ENCODE measurements at regions not wholly inside any gene's neighbourhood (a gene's known extent, or its start where the extent isn't known, plus 50 kb on each side); places are given as distances from the start of the nearest gene placed in this dataset.

GRCh38 chr9:131804826-131805225 lies 65.0 kb upstream of the RAPGEF1 start (continued):
- TF ChIP-seq ZNF462 (CRISPR knock-in tag; IDR thresholded peaks at IDR 0.05) (no peak), STAT1 (IDR thresholded peaks at IDR 0.05; ENCODE audit: unreplicated experiment) (no peak), JUNB (IDR thresholded peaks at IDR 0.05; ENCODE audit: unreplicated experiment) (no peak), CREB1 (CRISPR knock-in tag; IDR thresholded peaks at IDR 0.05; ENCODE audit: low read depth) (no peak), POLR2AphosphoS5 (IDR thresholded peaks at IDR 0.05; ENCODE audit: low read depth) (no peak), ZNF331 (CRISPR knock-in tag; IDR thresholded peaks at IDR 0.05; ENCODE audit: low read depth) (no peak), CTCF (conservative IDR thresholded peaks at IDR 0.05; ENCODE audit: low read depth in 2 of 2) (no peak), EZH2phosphoT487 (IDR thresholded peaks at IDR 0.05; ENCODE audit: unreplicated experiment) (no peak), EZH2 (IDR thresholded peaks at IDR 0.05; ENCODE audit: low read depth, unreplicated experiment) (no peak)
